ENCODE measurements at regions not wholly inside any gene's neighbourhood (a gene's known extent, or its start where the extent isn't known, plus 50 kb on each side); places are given as distances from the start of the nearest gene placed in this dataset.

DNA sequence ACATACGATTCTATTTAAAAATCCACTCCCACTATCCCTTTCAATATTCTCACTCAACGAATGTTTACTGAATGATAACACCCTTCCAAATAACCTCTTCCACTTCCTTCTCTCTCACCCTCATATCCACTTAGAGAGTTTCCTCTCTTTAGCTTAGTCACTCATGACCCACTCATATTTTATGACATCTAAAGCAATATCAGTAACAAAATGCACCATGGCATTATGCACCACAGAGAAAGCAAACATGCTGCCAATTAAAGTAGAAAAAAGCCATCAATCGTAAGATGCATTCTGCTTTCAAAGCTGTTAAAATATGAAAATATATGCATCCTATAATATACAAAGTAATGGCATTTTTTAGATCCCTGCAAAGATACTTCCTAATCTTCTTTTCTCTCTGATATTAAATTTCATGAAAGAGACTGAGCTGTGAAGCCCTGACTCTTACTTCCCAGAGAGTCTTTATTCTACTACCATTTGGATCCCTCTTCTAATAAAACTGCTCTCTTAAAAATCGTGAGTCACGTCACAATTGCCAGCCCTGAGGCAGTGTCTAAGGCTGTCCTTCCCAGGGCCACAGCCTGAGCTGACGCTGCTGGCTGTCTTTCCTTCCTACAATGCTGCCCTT is 283.0 kb upstream of the KLF6 start:
- intact Hi-C loops (cut with micrococcal nuclease): loop anchor here (5.0 kb wide), 1 partner anchor 191 kb away; no protein-coding TSS in a partner anchor
- H3K4me3 Mint-ChIP-seq: no peak overlapping the region

GRCh38 chr10:4067531-4067930 is 282.5 kb upstream of the KLF6 start:
- CTCF ChIA-PET: interaction anchor here (0.6 kb wide), 1 partner anchor 282 kb away, joined by 3 read pairs; the partner anchor contains the start of gene KLF6
- POLR2A ChIA-PET: interaction anchor here (1.1 to 2.5 kb wide), 3 partner anchors 282 to 310 kb away, joined by 3 to 12 read pairs (median 3); partner anchors contain the start of gene KLF6
- Mint-ChIP-seq H3K36me3 (ENCODE audit: low read depth) (no peaks in the 10 kb centered on the region), H3K27ac (no peak overlapping the region), H3K4me3 (no peak overlapping the region), H3K9me3 (no peaks in the 10 kb centered on the region), H3K27me3 (no peaks in the 10 kb centered on the region), H3K4me1 (no peaks in the 10 kb centered on the region)
- DNase-seq (no peak), ATAC-seq (ENCODE audit: low read depth) (peak; percentile 86)
- TF ChIP-seq, protein P1, sequence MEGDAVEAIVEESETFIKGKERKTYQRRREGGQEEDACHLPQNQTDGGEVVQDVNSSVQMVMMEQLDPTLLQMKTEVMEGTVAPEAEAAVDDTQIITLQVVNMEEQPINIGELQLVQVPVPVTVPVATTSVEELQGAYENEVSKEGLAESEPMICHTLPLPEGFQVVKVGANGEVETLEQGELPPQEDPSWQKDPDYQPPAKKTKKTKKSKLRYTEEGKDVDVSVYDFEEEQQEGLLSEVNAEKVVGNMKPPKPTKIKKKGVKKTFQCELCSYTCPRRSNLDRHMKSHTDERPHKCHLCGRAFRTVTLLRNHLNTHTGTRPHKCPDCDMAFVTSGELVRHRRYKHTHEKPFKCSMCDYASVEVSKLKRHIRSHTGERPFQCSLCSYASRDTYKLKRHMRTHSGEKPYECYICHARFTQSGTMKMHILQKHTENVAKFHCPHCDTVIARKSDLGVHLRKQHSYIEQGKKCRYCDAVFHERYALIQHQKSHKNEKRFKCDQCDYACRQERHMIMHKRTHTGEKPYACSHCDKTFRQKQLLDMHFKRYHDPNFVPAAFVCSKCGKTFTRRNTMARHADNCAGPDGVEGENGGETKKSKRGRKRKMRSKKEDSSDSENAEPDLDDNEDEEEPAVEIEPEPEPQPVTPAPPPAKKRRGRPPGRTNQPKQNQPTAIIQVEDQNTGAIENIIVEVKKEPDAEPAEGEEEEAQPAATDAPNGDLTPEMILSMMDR (IDR thresholded peaks at IDR 0.05): no peak
- intact Hi-C loops (cut with micrococcal nuclease): loop anchor here (5.0 kb wide), 1 partner anchor 190 kb away; no protein-coding TSS in a partner anchor

More for the DNA sequence above, 283.0 kb upstream of the KLF6 start:
- POLR2A ChIA-PET: interaction anchor here (0.5 to 2.5 kb wide), 2 partner anchors 96 to 283 kb away, joined by 3 to 12 read pairs; partner anchors contain the start of gene KLF6
- no peak for DNase-seq
- no peaks in the 10 kb centered on the region for H3K9me3 Mint-ChIP-seq
- no peaks in the 10 kb centered on the region for H3K4me1 Mint-ChIP-seq
- TF ChIP-seq, protein P1 (IDR thresholded peaks at IDR 0.05): no peak
- no peak for ATAC-seq (ENCODE audit: low read depth)
- no peaks in the 10 kb centered on the region for H3K36me3 Mint-ChIP-seq (ENCODE audit: low read depth)
- CTCF ChIA-PET: no interaction called here
- H3K27ac Mint-ChIP-seq: no peak overlapping the region
- H3K27me3 Mint-ChIP-seq: no peaks in the 10 kb centered on the region

- Mint-ChIP-seq H3K36me3 (ENCODE audit: low read depth) (no peaks in the 10 kb centered on the region), H3K4me1 (no peaks in the 10 kb centered on the region), H3K27me3 (no peaks in the 10 kb centered on the region), H3K4me3 (no peak overlapping the region), H3K9me3 (no peaks in the 10 kb centered on the region), H3K27ac (no peak overlapping the region)
- intact Hi-C loops (cut with micrococcal nuclease): loop anchor here (5.0 kb wide), 1 partner anchor 189 kb away; no protein-coding TSS in a partner anchor
- no peak for DNase-seq
- ChIA-PET POLR2A (interaction anchor here (1.1 to 2.5 kb wide), 3 partner anchors 281 to 309 kb away, joined by 3 to 12 read pairs (median 3); partner anchors contain the start of gene KLF6), CTCF (interaction anchor here (0.6 kb wide), 1 partner anchor 281 kb away, joined by 3 read pairs; the partner anchor contains the start of gene KLF6)
- TF ChIP-seq, protein P1 (IDR thresholded peaks at IDR 0.05): no peak
- peak; percentile 64 for ATAC-seq (ENCODE audit: low read depth)
Measured at GRCh38 chr10:4066581-4067390, 281.8 kb upstream of the KLF6 start.

GRCh38 chr10:4064489-4064888 is 279.5 kb upstream of the KLF6 start:
- Mint-ChIP-seq H3K9me3 (no peaks in the 10 kb centered on the region), H3K4me3 (no peak overlapping the region), H3K27me3 (no peaks in the 10 kb centered on the region), H3K27ac (no peak overlapping the region), H3K36me3 (ENCODE audit: low read depth) (no peaks in the 10 kb centered on the region), H3K4me1 (peaks cover 17% of the 10 kb centered on the region)
- intact Hi-C loops (cut with micrococcal nuclease): no loop called here
- DNase-seq (no peak), ATAC-seq (ENCODE audit: low read depth) (no peak)
- TF ChIP-seq, protein P1 (IDR thresholded peaks at IDR 0.05): no peak
- POLR2A ChIA-PET: no interaction called here
- CTCF ChIA-PET: no interaction called here

DNA sequence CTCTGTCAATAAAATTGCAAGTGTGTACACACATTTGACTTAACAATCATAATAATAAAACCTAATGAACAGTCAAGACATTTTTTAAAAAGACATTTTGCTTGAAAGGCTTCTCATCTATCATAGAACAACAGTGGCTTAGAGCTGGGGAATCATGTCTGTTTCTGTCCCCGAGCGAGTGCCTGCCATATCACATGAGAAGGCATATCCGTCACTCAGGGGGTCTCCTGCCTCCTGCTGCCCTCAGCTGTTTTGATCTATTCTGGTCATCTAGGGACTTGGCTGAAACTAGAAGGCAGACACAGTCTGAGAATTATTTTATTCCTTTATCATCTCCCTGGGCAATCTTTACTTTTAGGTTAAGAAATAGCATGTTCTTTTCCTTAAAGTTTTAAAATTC is 278.7 kb upstream of the KLF6 start:
- TF ChIP-seq, protein P1 (IDR thresholded peaks at IDR 0.05): no peak
- Mint-ChIP-seq H3K4me1 (peaks cover 18% of the 10 kb centered on the region), H3K27ac (no peak overlapping the region), H3K4me3 (no peak overlapping the region), H3K36me3 (ENCODE audit: low read depth) (no peaks in the 10 kb centered on the region), H3K9me3 (no peaks in the 10 kb centered on the region), H3K27me3 (no peaks in the 10 kb centered on the region)
- POLR2A ChIA-PET: no interaction called here
- ATAC-seq (ENCODE audit: low read depth): no peak
- CTCF ChIA-PET: no interaction called here
- intact Hi-C loops (cut with micrococcal nuclease): no loop called here
- DNase-seq: no peak
